SU-DHL-6 (cell line): ENCODE measurements at regions not wholly inside any gene's neighbourhood (a gene's known extent, or its start where the extent isn't known, plus 50 kb on each side); places are given as distances from the start of the nearest gene placed in this dataset.

Source experiments
- CTCF ChIP-seq: fragments of 200-600 bp; sonication (generic); IDR thresholded peaks from one replicate; pipeline ENCODE4 v1.5.1; 2017; ENCODE audit warnings: antibody characterized with exemption, mild to moderate bottlenecking, low read length, moderate library complexity; ENCODE audit not compliant: insufficient read depth, poor library complexity, severe bottlenecking
- EZH2phosphoT487 ChIP-seq: fragments of 200-600 bp; sonication (generic), shearing (Covaris generic); conservative IDR thresholded peaks from 2 replicates; pipeline ENCODE4 v1.6.1; 2018; ENCODE audit warnings: mild to moderate bottlenecking, antibody characterized with exemption, low read length, moderate library complexity, mixed read lengths

- TF ChIP-seq CTCF (no peak), EZH2phosphoT487 (no peak)
Observed at GRCh38 chr18:10354241-10354811, 100.1 kb upstream of the APCDD1 start.
